CD4-positive, alpha-beta T cell (primary cell): ENCODE measurements at regions not wholly inside any gene's neighbourhood (a gene's known extent, or its start where the extent isn't known, plus 50 kb on each side); places are given as distances from the start of the nearest gene placed in this dataset.

ENCODE experiments used
- ATAC-seq: fragments of 200-7000 bp; cut with Tn5 transposase; one replicate; pipeline ENCODE4 v1.10.0; 2022; ENCODE audit warnings: mild to moderate bottlenecking; ENCODE audit not compliant: poor library complexity
- CTCF ChIA-PET: fragments of 350-600 bp; sonication (Branson Sonifier 250); formaldehyde crosslinking; loops from one replicate; lab custom pipeline; 2021; ENCODE audit warnings: antibody characterized with exemption, inconsistent platforms; lab: Charles Lee
- POLR2A ChIA-PET: fragments of 350-600 bp; sonication (Branson Sonifier 250); formaldehyde crosslinking; loops from one replicate; lab custom pipeline; 2021; ENCODE audit warnings: antibody characterized with exemption, inconsistent platforms; lab: Charles Lee
- DNase-seq, 14 experiments: peaks; one replicate each; pipeline ENCODE4 v3.0.0-alpha.2; 2013 to 2020; ENCODE audit warnings: mixed read lengths in 2 of 14
- H3K27ac ChIP-seq, 2 donors: one replicate each; pipeline versions ENCODE4 v1.5.1 to v1.7.0; 2013; ENCODE audit warnings: low read length in 2 of 2, low read depth in 1 of 2, mild to moderate bottlenecking in 1 of 2
- H3K27me3 ChIP-seq, 2 experiments: 1 replicate in 1 of 2; 2 replicates in 1 of 2; pipeline versions ENCODE4 v1.6.1 to v1.7.0; 2013; ENCODE audit warnings: low read length in 2 of 2, control low read depth in 1 of 2, mild to moderate bottlenecking in 1 of 2, moderate library complexity in 1 of 2; ENCODE audit not compliant: insufficient read depth in 2 of 2, control insufficient read depth in 1 of 2
- H3K36me3 ChIP-seq: one replicate; pipeline ENCODE4 v1.6.1; 2013; ENCODE audit warnings: low read length, control low read depth; ENCODE audit not compliant: insufficient read depth
- H3K4me1 ChIP-seq: one replicate; pipeline ENCODE4 v1.6.1; 2013; ENCODE audit warnings: low read length, control low read depth; ENCODE audit not compliant: insufficient read depth
- H3K4me3 ChIP-seq: one replicate; pipeline ENCODE4 v1.5.1; 2013; ENCODE audit warnings: mild to moderate bottlenecking, low read length, moderate library complexity
- H3K9me3 ChIP-seq, 2 experiments: 1 replicate in 1 of 2; 2 replicates in 1 of 2; pipeline versions ENCODE4 v1.6.1 to v1.7.0; 2013; ENCODE audit warnings: low read length in 2 of 2, mild to moderate bottlenecking in 2 of 2, control low read depth in 1 of 2, moderate library complexity in 1 of 2; ENCODE audit not compliant: control insufficient read depth in 1 of 2, insufficient read depth in 1 of 2
- H3K27ac Mint-ChIP-seq: one replicate; pipeline ENCODE4 v1.8.0; 2020; ENCODE audit warnings: mixed read lengths
- H3K27me3 Mint-ChIP-seq: one replicate; pipeline ENCODE4 v1.8.0; 2021; ENCODE audit warnings: mixed read lengths
- H3K36me3 Mint-ChIP-seq: one replicate; pipeline ENCODE4 v1.8.0; 2021; ENCODE audit warnings: low read depth, mixed read lengths
- H3K4me1 Mint-ChIP-seq: one replicate; pipeline ENCODE4 v1.8.0; 2021; ENCODE audit warnings: low read depth, mixed read lengths
- H3K4me3 Mint-ChIP-seq: one replicate; pipeline ENCODE4 v1.8.0; 2020; ENCODE audit warnings: mild to moderate bottlenecking, mixed read lengths
- H3K9me3 Mint-ChIP-seq: one replicate; pipeline ENCODE4 v1.8.0; 2020; ENCODE audit warnings: mixed read lengths
- CTCF ChIP-seq: fragments of 200-600 bp; IDR thresholded peaks from one replicate; pipeline ENCODE4 v1.8.0; 2022; ENCODE audit warnings: antibody characterized with exemption, mild to moderate bottlenecking
- intact Hi-C, 2 experiments: fragments of 100-400 bp; cut with DNase I in 1 of 2; cut with micrococcal nuclease in 1 of 2; formaldehyde crosslinking; loops; one replicate each; pipeline versions ENCODE4 v1.15.1 to v1.9.0; 2023 to 2025; cut with DNase I, micrococcal nuclease

GRCh38 chr10:128530946-128531345, 404.7 kb upstream of the MKI67 start:
- no peak for ATAC-seq
- no peak overlapping the region for H3K4me3 Mint-ChIP-seq
- Histone ChIP-seq H3K4me1 (no peaks in the 10 kb centered on the region), H3K4me3 (no peak overlapping the region), H3K9me3 (peaks cover 0 to 8% of the 10 kb centered on the region in 2 experiments), H3K36me3 (no peaks in the 10 kb centered on the region), H3K27ac (no peak overlapping the region), H3K27me3 (peaks cover 7 to 10% of the 10 kb centered on the region in 2 experiments)
- no peaks in the 10 kb centered on the region for H3K36me3 Mint-ChIP-seq
- intact Hi-C loops, result no loop called here
- DNase-seq, result no peak
- no peaks in the 10 kb centered on the region for H3K9me3 Mint-ChIP-seq
- POLR2A ChIA-PET, result no interaction called here
- peaks cover 39% of the 10 kb centered on the region for H3K27me3 Mint-ChIP-seq
- CTCF ChIA-PET, result no interaction called here
- no peak for TF ChIP-seq CTCF
- no peak overlapping the region for H3K27ac Mint-ChIP-seq
- no peaks in the 10 kb centered on the region for H3K4me1 Mint-ChIP-seq

DNA sequence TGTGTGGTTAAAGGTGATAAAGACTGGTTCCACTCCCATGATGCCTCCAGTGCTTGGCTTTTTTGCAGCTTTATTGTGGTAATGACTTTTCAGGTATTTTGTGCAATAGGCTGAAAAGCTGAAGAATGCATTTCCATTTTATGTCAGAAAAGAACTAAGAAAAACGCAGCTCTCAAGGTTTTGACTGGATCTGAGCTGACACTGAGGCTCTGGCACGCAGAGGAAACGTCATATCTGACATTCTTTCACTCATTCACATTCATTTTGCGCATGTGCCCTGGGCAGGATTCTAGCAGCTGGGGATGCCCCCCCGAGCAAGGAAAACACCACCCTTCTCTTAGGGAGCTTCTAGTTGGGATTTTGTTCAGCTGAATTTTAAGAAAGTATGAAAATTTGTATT, 408.5 kb upstream of the MKI67 start:
- H3K27me3 Mint-ChIP-seq, result peaks cover 65% of the 10 kb centered on the region

DNA sequence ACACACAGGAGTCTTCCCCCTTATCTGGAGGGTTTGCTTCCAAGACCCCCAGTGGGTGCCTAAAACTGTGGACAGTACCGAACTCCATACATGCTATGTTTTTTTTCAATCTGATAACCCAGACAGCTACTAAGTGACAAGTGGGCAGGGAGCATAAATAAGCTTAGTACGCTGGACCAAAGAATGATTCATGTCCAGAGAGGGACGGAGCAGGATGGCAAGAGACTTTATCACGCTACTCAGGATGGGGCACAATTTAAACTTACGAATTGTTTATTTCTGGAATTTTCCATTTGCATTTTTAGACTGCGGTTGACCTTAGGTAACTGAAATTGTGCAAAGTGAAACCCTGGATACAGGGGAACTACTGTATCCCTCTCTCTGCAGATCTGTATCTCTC, 410.0 kb upstream of the MKI67 start:
- Histone ChIP-seq H3K36me3 (no peaks in the 10 kb centered on the region), H3K27ac (no peak overlapping the region), H3K4me1 (no peaks in the 10 kb centered on the region), H3K9me3 (peaks cover 0 to 17% of the 10 kb centered on the region in 2 experiments), H3K27me3 (peaks cover 29 to 53% of the 10 kb centered on the region in 2 experiments), H3K4me3 (no peak overlapping the region)
- H3K4me3 Mint-ChIP-seq, result no peak overlapping the region
- peaks cover 71% of the 10 kb centered on the region for H3K27me3 Mint-ChIP-seq
- CTCF ChIA-PET, result no interaction called here
- H3K36me3 Mint-ChIP-seq, result no peaks in the 10 kb centered on the region
- ATAC-seq, result no peak
- H3K9me3 Mint-ChIP-seq, result no peaks in the 10 kb centered on the region
- DNase-seq, result no peak
- POLR2A ChIA-PET, result no interaction called here
- no peak overlapping the region for H3K27ac Mint-ChIP-seq
- no peaks in the 10 kb centered on the region for H3K4me1 Mint-ChIP-seq
- intact Hi-C loops, result no loop called here
- no peak for TF ChIP-seq CTCF

More for the DNA sequence above, 408.5 kb upstream of the MKI67 start:
- no peak for TF ChIP-seq CTCF
- ChIA-PET POLR2A (no interaction called here), CTCF (no interaction called here)
- Mint-ChIP-seq H3K4me1 (no peaks in the 10 kb centered on the region), H3K27ac (no peak overlapping the region), H3K4me3 (no peak overlapping the region), H3K36me3 (no peaks in the 10 kb centered on the region), H3K9me3 (no peaks in the 10 kb centered on the region)
- peaks cover 19 to 38% of the 10 kb centered on the region in 2 experiments for H3K27me3 ChIP-seq
- H3K27ac ChIP-seq, result no peak overlapping the region
- intact Hi-C loops, result no loop called here
- DNase-seq, result no peak
- H3K4me1 ChIP-seq, result no peaks in the 10 kb centered on the region
- peaks cover 0 to 3% of the 10 kb centered on the region in 2 experiments for H3K9me3 ChIP-seq
- H3K36me3 ChIP-seq, result no peaks in the 10 kb centered on the region
- ATAC-seq, result no peak
- no peak overlapping the region for H3K4me3 ChIP-seq
